Neural cell (in vitro differentiated cells): ENCODE measurements at regions not wholly inside any gene's neighbourhood (a gene's known extent, or its start where the extent isn't known, plus 50 kb on each side); places are given as distances from the start of the nearest gene placed in this dataset.

Experiments used
- CTCF ChIP-seq: fragments of 450-650 bp; IDR thresholded peaks from 2 replicates; pipeline ENCODE4 v1.5.1; 2014; ENCODE audit warnings: antibody characterized with exemption, mild to moderate bottlenecking, moderate library complexity; ENCODE audit not compliant: poor library complexity, severe bottlenecking
- EP300 ChIP-seq: fragments of 450-650 bp; conservative IDR thresholded peaks from 2 replicates; pipeline ENCODE4 v1.6.1; 2014; ENCODE audit warnings: antibody characterized with exemption, mild to moderate bottlenecking, moderate library complexity; ENCODE audit not compliant: poor library complexity, severe bottlenecking
- EZH2 ChIP-seq: fragments of 200-600, 300-800 bp; shearing (Covaris generic), sonication (generic); IDR thresholded peaks from 2 replicates; pipeline ENCODE4 v1.6.1; 2014; ENCODE audit warnings: antibody characterized with exemption, low read length, borderline replicate concordance, mild to moderate bottlenecking; ENCODE audit not compliant: insufficient read depth, poor library complexity, severe bottlenecking
- MXI1 ChIP-seq: fragments of 450-650 bp; conservative IDR thresholded peaks from 2 replicates; pipeline ENCODE4 v1.6.1; 2014; ENCODE audit warnings: antibody characterized with exemption, mild to moderate bottlenecking; ENCODE audit not compliant: poor library complexity, severe bottlenecking
- POLR2AphosphoS5 ChIP-seq: IDR thresholded peaks from 2 replicates; pipeline ENCODE4 v1.6.1; 2012
- RAD21 ChIP-seq: fragments of 450-650 bp; conservative IDR thresholded peaks from 2 replicates; pipeline ENCODE4 v1.6.1; 2014; ENCODE audit warnings: antibody characterized with exemption, mild to moderate bottlenecking, moderate library complexity
- REST ChIP-seq: IDR thresholded peaks from 2 replicates; pipeline ENCODE4 v1.6.1; 2012; ENCODE audit warnings: borderline replicate concordance
- SMC3 ChIP-seq: fragments of 450-650 bp; conservative IDR thresholded peaks from 2 replicates; pipeline ENCODE4 v1.6.1; 2014; ENCODE audit warnings: antibody characterized with exemption, mild to moderate bottlenecking, moderate library complexity; ENCODE audit not compliant: poor library complexity

GRCh38 chr10:69740126-69740525 is 61.6 kb upstream of the COL13A1 start:
- no peak for TF ChIP-seq EZH2
- no peak for TF ChIP-seq CTCF
- no peak for TF ChIP-seq POLR2AphosphoS5
- no peak for TF ChIP-seq EP300
- TF ChIP-seq SMC3: no peak
- TF ChIP-seq MXI1: no peak
- no peak for TF ChIP-seq REST
- TF ChIP-seq RAD21: no peak
